OCI-LY7 (cell line): ENCODE measurements at regions not wholly inside any gene's neighbourhood (a gene's known extent, or its start where the extent isn't known, plus 50 kb on each side); places are given as distances from the start of the nearest gene placed in this dataset.

Experiments
- BruUV-seq: library from RNA; stranded (reverse); fragments of 400-500 nt; replicated peaks from 2 replicates; lab custom pipeline; 2021; lab: Mats Ljungman, UMichigan
- CTCF ChIA-PET: fragments of 300-600 bp; sonication (Branson Sonifier 250); formaldehyde crosslinking; loops from one replicate; lab custom pipeline; 2022; ENCODE audit warnings: antibody characterized with exemption; ENCODE audit not compliant: unreplicated experiment; lab: Charles Lee
- POLR2A ChIA-PET: fragments of 300-600 bp; sonication (Branson Sonifier 250); formaldehyde crosslinking; loops from one replicate; lab custom pipeline; 2022; ENCODE audit warnings: antibody characterized with exemption; lab: Charles Lee
- DNase-seq: peaks from one replicate; pipeline ENCODE4 v3.0.0-alpha.2; 2015; ENCODE audit warnings: low spot score
- H2AFZ ChIP-seq: fragments of 200-600 bp; sonication (generic), shearing (Covaris generic); 2 replicates; pipeline ENCODE4 v1.6.1; 2014; ENCODE audit warnings: mild to moderate bottlenecking, antibody characterized with exemption, low read length, moderate library complexity
- H3K27ac ChIP-seq: fragments of 200-600 bp; sonication (generic); 2 replicates; pipeline ENCODE4 v1.5.1; 2014; ENCODE audit warnings: mixed run types, low read depth, mild to moderate bottlenecking, moderate library complexity, low read length, inconsistent platforms; ENCODE audit not compliant: poor library complexity, severe bottlenecking
- H3K36me3 ChIP-seq: fragments of 200-600 bp; sonication (generic); 2 replicates; pipeline ENCODE4 v1.6.1; 2014; ENCODE audit warnings: mild to moderate bottlenecking, antibody characterized with exemption, low read length, moderate library complexity, mixed read lengths; ENCODE audit not compliant: insufficient read depth
- H3K4me1 ChIP-seq: fragments of 200-600 bp; sonication (generic); 2 replicates; pipeline ENCODE4 v1.5.1; 2014; ENCODE audit warnings: mild to moderate bottlenecking, low read length; ENCODE audit not compliant: insufficient read depth, poor library complexity, severe bottlenecking
- H3K4me2 ChIP-seq: fragments of 200-600 bp; sonication (generic); 2 replicates; pipeline ENCODE4 v1.6.1; 2014; ENCODE audit warnings: mild to moderate bottlenecking, low read length
- H3K4me3 ChIP-seq: fragments of 200-600 bp; sonication (generic); 2 replicates; pipeline ENCODE4 v1.5.1; 2014; ENCODE audit warnings: mild to moderate bottlenecking, low read depth, low read length; ENCODE audit not compliant: poor library complexity, severe bottlenecking
- H3K79me2 ChIP-seq: fragments of 200-600 bp; sonication (generic); 2 replicates; pipeline ENCODE4 v1.6.1; 2016; ENCODE audit warnings: low read depth, mild to moderate bottlenecking, low read length, moderate library complexity, mixed read lengths; ENCODE audit not compliant: insufficient read depth
- H3K9me2 ChIP-seq: fragments of 200-600 bp; sonication (generic); 2 replicates; pipeline ENCODE4 v1.6.1; 2016; ENCODE audit warnings: mild to moderate bottlenecking, low read length, mixed read lengths; ENCODE audit not compliant: insufficient read depth
- H3K9me3 ChIP-seq: fragments of 200-600 bp; sonication (generic); 2 replicates; pipeline ENCODE4 v1.6.1; 2014; ENCODE audit warnings: mild to moderate bottlenecking, mixed run types, low read length, mixed read lengths
- H4K20me1 ChIP-seq: fragments of 200-600 bp; sonication (generic); 2 replicates; pipeline ENCODE4 v1.6.1; 2014; ENCODE audit warnings: mild to moderate bottlenecking, antibody characterized with exemption, low read length, moderate library complexity, mixed read lengths; ENCODE audit not compliant: insufficient read depth
- CTCF ChIP-seq: fragments of 200-600 bp; sonication (generic); conservative IDR thresholded peaks from 2 replicates; pipeline ENCODE4 v1.5.1; 2014; ENCODE audit warnings: mild to moderate bottlenecking, antibody characterized with exemption, low read length, moderate library complexity, mixed read lengths
- EZH2phosphoT487 ChIP-seq: fragments of 200-600 bp; sonication (generic); IDR thresholded peaks from 2 replicates; pipeline ENCODE4 v1.6.1; 2018; ENCODE audit warnings: low read depth, borderline replicate concordance, mild to moderate bottlenecking, mixed run types, antibody characterized with exemption, low read length, moderate library complexity, mixed read lengths
- intact Hi-C: fragments of 100-400 bp; cut with micrococcal nuclease; formaldehyde crosslinking; loops from one replicate; pipeline ENCODE4 v1.10.0; 2022; ENCODE audit not compliant: unreplicated experiment

GRCh38 chr6:117206522-117206921, 58.8 kb upstream of the VGLL2 start:
- POLR2A ChIA-PET: no interaction called here
- BruUV-seq: no TSS peak
- Histone ChIP-seq H3K9me2 (no peaks in the 10 kb centered on the region), H2AFZ (no peak overlapping the region), H3K4me3 (no peak overlapping the region), H3K36me3 (no peaks in the 10 kb centered on the region), H3K4me1 (no peaks in the 10 kb centered on the region), H3K79me2 (no peaks in the 10 kb centered on the region), H3K4me2 (no peak overlapping the region), H3K9me3 (no peaks in the 10 kb centered on the region), H4K20me1 (no peaks in the 10 kb centered on the region), H3K27ac (no peak overlapping the region)
- intact Hi-C loops: no loop called here
- CTCF ChIA-PET: no interaction called here
- no peak for DNase-seq
- TF ChIP-seq CTCF (no peak), EZH2phosphoT487 (no peak)

- H3K79me2 ChIP-seq: no peaks in the 10 kb centered on the region
- intact Hi-C loops: no loop called here
- H3K4me2 ChIP-seq: no peak overlapping the region
- H4K20me1 ChIP-seq: no peaks in the 10 kb centered on the region
- TF ChIP-seq EZH2phosphoT487: no peak
- TF ChIP-seq CTCF: no peak
- H3K27ac ChIP-seq: no peak overlapping the region
- no peaks in the 10 kb centered on the region for H3K9me2 ChIP-seq
- no peak overlapping the region for H2AFZ ChIP-seq
- no peaks in the 10 kb centered on the region for H3K36me3 ChIP-seq
- H3K4me1 ChIP-seq: no peaks in the 10 kb centered on the region
- no peaks in the 10 kb centered on the region for H3K9me3 ChIP-seq
- POLR2A ChIA-PET: interaction anchor here (1.7 kb wide), 1 partner anchor 16 kb away, joined by 5 read pairs; no protein-coding TSS in a partner anchor
- CTCF ChIA-PET: no interaction called here
- no TSS peak for BruUV-seq
- no peak overlapping the region for H3K4me3 ChIP-seq
- no peak for DNase-seq
Measured at GRCh38 chr6:117206944-117207687, 58.2 kb upstream of the VGLL2 start.

- no peaks in the 10 kb centered on the region for H3K4me1 ChIP-seq
- POLR2A ChIA-PET: no interaction called here
- CTCF ChIA-PET: no interaction called here
- no peaks in the 10 kb centered on the region for H3K9me2 ChIP-seq
- no peak for DNase-seq
- H3K36me3 ChIP-seq: no peaks in the 10 kb centered on the region
- no TSS peak for BruUV-seq
- intact Hi-C loops: no loop called here
- no peaks in the 10 kb centered on the region for H3K79me2 ChIP-seq
- H3K9me3 ChIP-seq: no peaks in the 10 kb centered on the region
- H3K4me3 ChIP-seq: no peak overlapping the region
- TF ChIP-seq CTCF (no peak), EZH2phosphoT487 (no peak)
- no peak overlapping the region for H3K4me2 ChIP-seq
- H3K27ac ChIP-seq: no peak overlapping the region
- no peaks in the 10 kb centered on the region for H4K20me1 ChIP-seq
- no peak overlapping the region for H2AFZ ChIP-seq
Measured at GRCh38 chr6:117210279-117210678, 55.1 kb upstream of the VGLL2 start.
